ENCODE measurements at regions not wholly inside any gene's neighbourhood (a gene's known extent, or its start where the extent isn't known, plus 50 kb on each side); places are given as distances from the start of the nearest gene placed in this dataset.
A peak's percentile ranks its signal among the peaks of the same experiment; 100 is the strongest.

- TF ChIP-seq CTCF (IDR thresholded peaks at IDR 0.05) (peak; percentile 61 to 77), POLR2AphosphoS5 (IDR thresholded peaks at IDR 0.05) (no peak), POLR2A (IDR thresholded peaks at IDR 0.05) (no peak), EP300 (IDR thresholded peaks at IDR 0.05) (no peak)
These were observed 91.8 kb upstream of the NHSL1 start for GRCh38 chr6:138590796-138591709.

Data from suprapubic skin (tissue), 4 donors.